Nephron (organoid): ENCODE measurements at regions not wholly inside any gene's neighbourhood (a gene's known extent, or its start where the extent isn't known, plus 50 kb on each side); places are given as distances from the start of the nearest gene placed in this dataset.

ENCODE experiments used
- H3K27ac Mint-ChIP-seq, 3 experiments: 2 replicates each; pipeline ENCODE4 v1.8.0; 2020; ENCODE audit warnings: mixed read lengths in 3 of 3, mild to moderate bottlenecking in 2 of 3, moderate library complexity in 1 of 3
- H3K27me3 Mint-ChIP-seq: 2 replicates; pipeline ENCODE4 v1.8.0; 2021; ENCODE audit warnings: low read depth, mild to moderate bottlenecking, moderate library complexity, mixed read lengths
- H3K36me3 Mint-ChIP-seq: 2 replicates; pipeline ENCODE4 v1.8.0; 2020; ENCODE audit warnings: low read depth, mixed read lengths
- H3K4me1 Mint-ChIP-seq: 2 replicates; pipeline ENCODE4 v1.8.0; 2020; ENCODE audit warnings: mixed read lengths
- H3K4me3 Mint-ChIP-seq, 3 experiments: 2 replicates each; pipeline ENCODE4 v1.8.0; 2020; ENCODE audit warnings: mild to moderate bottlenecking in 3 of 3, mixed read lengths in 3 of 3, moderate library complexity in 2 of 3
- H3K9me3 Mint-ChIP-seq: 2 replicates; pipeline ENCODE4 v1.8.0; 2020; ENCODE audit warnings: mixed read lengths
- CTCF ChIP-seq, 3 experiments: fragments of 200-600 bp; sonication (generic); IDR thresholded peaks; one replicate each; pipeline ENCODE4 v1.5.0; 2021; ENCODE audit warnings: antibody characterized with exemption in 3 of 3; ENCODE audit not compliant: unreplicated experiment in 3 of 3

GRCh38 chr3:124235446-124235845, 243.5 kb upstream of the ROPN1 start:
- Mint-ChIP-seq H3K27me3 (no peaks in the 10 kb centered on the region), H3K36me3 (peaks cover 43% of the 10 kb centered on the region), H3K4me3 (no peak overlapping the region), H3K27ac (no peak overlapping the region), H3K4me1 (no peaks in the 10 kb centered on the region), H3K9me3 (no peaks in the 10 kb centered on the region)
- no peak for TF ChIP-seq CTCF (IDR thresholded peaks at IDR 0.05; ENCODE audit: unreplicated experiment in 3 of 3)

- H3K4me1 Mint-ChIP-seq, result no peaks in the 10 kb centered on the region
- TF ChIP-seq CTCF (IDR thresholded peaks at IDR 0.05; ENCODE audit: unreplicated experiment in 3 of 3), result no peak
These were observed 251.4 kb upstream of the ROPN1 start for GRCh38 chr3:124243177-124243859.

GRCh38 chr3:124246376-124246775, 254.5 kb upstream of the ROPN1 start:
- no peaks in the 10 kb centered on the region for H3K27me3 Mint-ChIP-seq
- H3K9me3 Mint-ChIP-seq, result no peaks in the 10 kb centered on the region
- TF ChIP-seq CTCF (IDR thresholded peaks at IDR 0.05; ENCODE audit: unreplicated experiment in 3 of 3), result no peak
- no peak overlapping the region for H3K4me3 Mint-ChIP-seq
- H3K4me1 Mint-ChIP-seq, result peaks cover 15% of the 10 kb centered on the region
- H3K27ac Mint-ChIP-seq, result no peak overlapping the region
- peaks cover 3% of the 10 kb centered on the region for H3K36me3 Mint-ChIP-seq

More at GRCh38 chr3:124243177-124243859, 251.4 kb upstream of the ROPN1 start:
- no peaks in the 10 kb centered on the region for H3K27me3 Mint-ChIP-seq
- H3K9me3 Mint-ChIP-seq, result no peaks in the 10 kb centered on the region
- peaks cover 13% of the 10 kb centered on the region for H3K36me3 Mint-ChIP-seq
- no peak overlapping the region for H3K4me3 Mint-ChIP-seq
- H3K27ac Mint-ChIP-seq, result no peak overlapping the region

- H3K36me3 Mint-ChIP-seq, result peaks cover 3% of the 10 kb centered on the region
- no peak overlapping the region for H3K27ac Mint-ChIP-seq
- H3K4me3 Mint-ChIP-seq, result no peak overlapping the region
- TF ChIP-seq CTCF (IDR thresholded peaks at IDR 0.05; ENCODE audit: unreplicated experiment in 3 of 3), result peak in 1 of 3 experiments; percentile 22
- no peaks in the 10 kb centered on the region for H3K9me3 Mint-ChIP-seq
- peaks cover 15% of the 10 kb centered on the region for H3K4me1 Mint-ChIP-seq
- H3K27me3 Mint-ChIP-seq, result no peaks in the 10 kb centered on the region
These were observed 255.0 kb upstream of the ROPN1 start for GRCh38 chr3:124246949-124247348.

- peak overlapping the region; percentile 12 to 88 (median 62) for H3K27ac Mint-ChIP-seq
- H3K27me3 Mint-ChIP-seq, result peaks cover 2% of the 10 kb centered on the region
- H3K36me3 Mint-ChIP-seq, result no peaks in the 10 kb centered on the region
- H3K4me3 Mint-ChIP-seq, result no peak overlapping the region
- TF ChIP-seq CTCF (IDR thresholded peaks at IDR 0.05; ENCODE audit: unreplicated experiment in 3 of 3), result no peak
- no peaks in the 10 kb centered on the region for H3K9me3 Mint-ChIP-seq
- peaks cover 19% of the 10 kb centered on the region for H3K4me1 Mint-ChIP-seq
These were observed 256.6 kb upstream of the ROPN1 start for GRCh38 chr3:124248471-124249028.

- H3K27ac Mint-ChIP-seq, result peak overlapping the region; percentile 12 to 88 (median 62)
- H3K9me3 Mint-ChIP-seq, result no peaks in the 10 kb centered on the region
- no peak overlapping the region for H3K4me3 Mint-ChIP-seq
- no peak for TF ChIP-seq CTCF (IDR thresholded peaks at IDR 0.05; ENCODE audit: unreplicated experiment in 3 of 3)
- H3K4me1 Mint-ChIP-seq, result peaks cover 20% of the 10 kb centered on the region
- no peaks in the 10 kb centered on the region for H3K36me3 Mint-ChIP-seq
- H3K27me3 Mint-ChIP-seq, result peaks cover 4% of the 10 kb centered on the region
These were observed 257.1 kb upstream of the ROPN1 start for GRCh38 chr3:124249038-124249437.
